D721Med (cell line): ENCODE measurements at regions not wholly inside any gene's neighbourhood (a gene's known extent, or its start where the extent isn't known, plus 50 kb on each side); places are given as distances from the start of the nearest gene placed in this dataset.

Experiments
- DNase-seq: peaks from one replicate; pipeline ENCODE4 v3.0.0; 2011; ENCODE audit warnings: low spot score; ENCODE audit not compliant: insufficient read length
- FAIRE-seq: peaks from 2 replicates; lab custom pipeline; 2011; peaks lifted over from hg19 to GRCh38; lab: Jason Lieb, UNC
- TF ChIP-seq, protein P1 (sequence below): IDR thresholded peaks from 2 replicates; pipeline ENCODE4 v1.5.1; 2012; ENCODE audit warnings: mild to moderate bottlenecking, control low read depth; ENCODE audit not compliant: insufficient read depth; ENCODE audit errors: missing control alignments

DNA sequence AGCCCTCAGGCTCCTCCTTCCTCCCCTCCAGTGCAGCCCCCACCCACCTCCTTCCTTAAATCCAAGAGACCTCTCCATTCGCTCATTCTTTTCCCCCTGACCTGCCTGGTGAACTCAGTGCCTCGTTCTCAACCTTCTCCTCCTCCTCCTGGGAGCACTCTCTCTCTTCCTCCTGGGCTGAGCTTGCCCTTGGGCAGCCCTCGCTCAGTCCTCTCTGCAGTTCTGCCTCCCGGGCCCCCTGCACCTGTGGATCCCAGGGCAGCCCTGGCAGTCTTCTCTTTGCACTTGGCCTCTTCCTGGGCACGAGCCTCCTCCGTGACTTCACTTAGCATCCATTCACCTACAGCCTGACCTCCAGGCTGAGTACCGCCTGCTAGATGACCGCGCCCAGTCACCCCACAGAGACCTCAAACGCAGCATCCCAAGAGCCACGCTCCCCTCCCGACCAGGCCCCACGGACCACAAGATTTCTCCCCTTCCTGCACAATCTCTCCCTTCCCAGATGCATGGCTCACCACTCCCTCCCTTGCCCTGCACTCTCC, 58.9 kb upstream of the ID2 start:
- TF ChIP-seq, protein P1, sequence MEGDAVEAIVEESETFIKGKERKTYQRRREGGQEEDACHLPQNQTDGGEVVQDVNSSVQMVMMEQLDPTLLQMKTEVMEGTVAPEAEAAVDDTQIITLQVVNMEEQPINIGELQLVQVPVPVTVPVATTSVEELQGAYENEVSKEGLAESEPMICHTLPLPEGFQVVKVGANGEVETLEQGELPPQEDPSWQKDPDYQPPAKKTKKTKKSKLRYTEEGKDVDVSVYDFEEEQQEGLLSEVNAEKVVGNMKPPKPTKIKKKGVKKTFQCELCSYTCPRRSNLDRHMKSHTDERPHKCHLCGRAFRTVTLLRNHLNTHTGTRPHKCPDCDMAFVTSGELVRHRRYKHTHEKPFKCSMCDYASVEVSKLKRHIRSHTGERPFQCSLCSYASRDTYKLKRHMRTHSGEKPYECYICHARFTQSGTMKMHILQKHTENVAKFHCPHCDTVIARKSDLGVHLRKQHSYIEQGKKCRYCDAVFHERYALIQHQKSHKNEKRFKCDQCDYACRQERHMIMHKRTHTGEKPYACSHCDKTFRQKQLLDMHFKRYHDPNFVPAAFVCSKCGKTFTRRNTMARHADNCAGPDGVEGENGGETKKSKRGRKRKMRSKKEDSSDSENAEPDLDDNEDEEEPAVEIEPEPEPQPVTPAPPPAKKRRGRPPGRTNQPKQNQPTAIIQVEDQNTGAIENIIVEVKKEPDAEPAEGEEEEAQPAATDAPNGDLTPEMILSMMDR = no peak
- DNase-seq = no peak
- no peak for FAIRE-seq

- DNase-seq = no peak
- FAIRE-seq = no peak
- TF ChIP-seq, protein P1 = no peak
Observed at GRCh38 chr2:8623576-8623957, 58.3 kb upstream of the ID2 start.

GRCh38 chr2:8623958-8624591, 57.8 kb upstream of the ID2 start:
- TF ChIP-seq, protein P1 = no peak
- DNase-seq (no peak), FAIRE-seq (no peak)

GRCh38 chr2:8624855-8625398, 56.9 kb upstream of the ID2 start:
- no peak for DNase-seq
- TF ChIP-seq, protein P1 = no peak

DNA sequence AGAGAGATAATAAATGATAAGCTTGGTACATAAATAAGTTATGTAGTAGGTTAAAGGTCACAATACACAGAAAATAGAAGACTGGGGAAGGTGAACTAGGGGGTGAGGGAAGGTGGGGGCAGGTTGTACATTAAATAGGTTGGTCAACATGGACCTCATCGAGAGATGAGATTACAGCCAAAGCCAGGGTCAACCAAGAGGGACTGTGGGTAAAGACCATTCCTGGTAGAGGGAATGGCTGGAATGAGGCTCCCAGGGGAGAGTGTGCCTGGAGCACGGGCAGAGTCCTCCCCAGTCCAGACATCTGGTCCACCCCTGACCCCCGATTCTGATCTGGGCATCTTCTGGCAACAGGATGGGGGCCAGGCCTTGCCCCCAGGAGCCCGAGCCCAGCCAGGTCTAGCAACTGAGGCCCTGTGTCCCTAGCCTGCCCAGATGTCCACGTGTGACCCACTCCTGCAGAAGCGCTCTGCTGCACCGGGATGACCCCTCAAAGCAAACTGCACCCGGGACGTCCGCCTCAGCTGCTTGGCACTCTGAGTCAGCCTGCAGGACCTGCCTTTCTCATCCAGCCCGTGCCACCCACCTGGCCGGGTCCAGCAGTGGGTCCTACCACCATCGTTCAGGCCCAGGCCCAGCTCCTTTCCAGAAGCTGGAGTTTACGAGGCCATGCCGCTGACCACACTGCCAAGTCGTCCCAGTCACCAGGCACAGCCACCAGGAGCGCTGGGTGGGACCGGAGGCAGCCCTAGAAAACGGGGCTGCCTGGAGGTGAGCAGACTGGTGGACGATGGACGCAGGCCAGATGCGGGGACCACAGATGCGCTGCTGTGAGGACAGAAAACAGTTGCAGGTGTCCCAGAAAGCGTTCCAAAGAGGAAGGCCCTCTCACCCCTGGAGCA, 56.2 kb upstream of the ID2 start:
- TF ChIP-seq, protein P1 = no peak
- no peak for FAIRE-seq
- no peak for DNase-seq

More at GRCh38 chr2:8624855-8625398, 56.9 kb upstream of the ID2 start:
- FAIRE-seq = no peak

GRCh38 chr2:8626572-8626971, 55.3 kb upstream of the ID2 start:
- TF ChIP-seq, protein P1 = no peak
- DNase-seq (no peak), FAIRE-seq (no peak)
